A673 (cell line): ENCODE measurements at regions not wholly inside any gene's neighbourhood (a gene's known extent, or its start where the extent isn't known, plus 50 kb on each side); places are given as distances from the start of the nearest gene placed in this dataset.

Experiments
- BruUV-seq: library from RNA; stranded (reverse); fragments of 400-500 nt; replicated peaks from 2 replicates; lab custom pipeline; 2021; lab: Mats Ljungman, UMichigan
- CTCF ChIA-PET: fragments of 300-600 bp; sonication (Branson Sonifier 250); formaldehyde crosslinking; loops from one replicate; lab custom pipeline; 2022; ENCODE audit warnings: antibody characterized with exemption; lab: Charles Lee
- POLR2A ChIA-PET: fragments of 300-600 bp; sonication (Branson Sonifier 250); formaldehyde crosslinking; loops from one replicate; lab custom pipeline; 2022; ENCODE audit warnings: antibody characterized with exemption; ENCODE audit not compliant: low non-redundant PET; lab: Charles Lee
- DNase-seq: peaks from one replicate; pipeline ENCODE4 v3.0.0-alpha.2; 2015; ENCODE audit warnings: low spot score
- H3K27ac ChIP-seq: fragments of 200-600 bp; sonication (generic); 2 replicates; pipeline ENCODE4 v1.5.1; 2016; ENCODE audit warnings: mixed run types, low read depth, mild to moderate bottlenecking, mixed read lengths, antibody characterized with exemption, low read length; ENCODE audit not compliant: poor library complexity, severe bottlenecking
- H3K27me3 ChIP-seq: fragments of 200-600 bp; sonication (generic); replicated peaks from 2 replicates; pipeline ENCODE4 v1.6.1; 2017; ENCODE audit warnings: mixed run types, low read depth, mild to moderate bottlenecking, mixed read lengths, antibody characterized with exemption, low read length; ENCODE audit not compliant: insufficient read depth, poor library complexity
- H3K36me3 ChIP-seq: fragments of 200-600 bp; sonication (generic); 2 replicates; pipeline ENCODE4 v1.6.1; 2016; ENCODE audit warnings: mixed run types, mild to moderate bottlenecking, mixed read lengths, antibody characterized with exemption, low read length; ENCODE audit not compliant: insufficient read depth, poor library complexity, severe bottlenecking
- H3K4me1 ChIP-seq: fragments of 200-600 bp; sonication (generic); 2 replicates; pipeline ENCODE4 v1.6.1; 2017; ENCODE audit warnings: mixed run types, mild to moderate bottlenecking, mixed read lengths, antibody characterized with exemption, low read length; ENCODE audit not compliant: insufficient read depth, poor library complexity, severe bottlenecking
- H3K4me3 ChIP-seq: fragments of 200-600 bp; sonication (generic); 2 replicates; pipeline ENCODE4 v1.5.1; 2016; ENCODE audit warnings: low read depth, mixed run types, mild to moderate bottlenecking, mixed read lengths, low read length; ENCODE audit not compliant: poor library complexity, severe bottlenecking
- H3K9me3 ChIP-seq: fragments of 200-600 bp; sonication (generic); 2 replicates; pipeline ENCODE4 v1.6.1; 2016; ENCODE audit warnings: mixed run types, low read depth, mild to moderate bottlenecking, mixed read lengths, antibody characterized with exemption, low read length; ENCODE audit not compliant: poor library complexity, severe bottlenecking
- CTCF ChIP-seq: fragments of 300-800, 200-600 bp; sonication (generic); conservative IDR thresholded peaks from 2 replicates; pipeline ENCODE4 v1.5.1; 2017; ENCODE audit warnings: low read depth, mild to moderate bottlenecking, antibody characterized with exemption, low read length, moderate library complexity, mixed read lengths
- EZH2 ChIP-seq: fragments of 200-600 bp; sonication (generic); IDR thresholded peaks from 2 replicates; pipeline ENCODE4 v1.6.1; 2017; ENCODE audit warnings: borderline replicate concordance, low read depth, mild to moderate bottlenecking, mixed read lengths, antibody characterized with exemption, low read length; ENCODE audit not compliant: poor library complexity, severe bottlenecking
- intact Hi-C: fragments of 100-400 bp; cut with micrococcal nuclease; formaldehyde crosslinking; loops from one replicate; pipeline ENCODE4 v1.10.0; 2022; ENCODE audit not compliant: unreplicated experiment

DNA sequence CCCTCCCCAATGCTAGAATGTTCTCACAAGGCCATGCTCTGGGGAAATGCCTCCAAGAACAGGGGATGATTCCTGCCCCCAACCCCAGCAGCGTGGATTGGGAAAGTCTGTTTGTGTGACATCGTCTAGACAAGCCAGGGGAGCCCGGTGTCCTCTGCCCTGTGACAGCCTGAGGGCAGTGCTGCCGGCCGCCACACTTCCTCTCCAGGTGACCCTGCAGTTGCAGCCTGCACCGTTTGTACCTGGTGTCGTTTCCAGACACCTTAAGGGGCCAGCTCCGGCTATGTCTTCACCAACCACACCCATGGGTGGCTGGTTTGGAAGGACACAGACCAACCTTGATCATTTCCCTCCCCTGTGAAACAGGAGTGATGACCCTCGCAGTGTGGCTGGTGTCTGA, 372.6 kb downstream of the BCL11B start:
- no peaks in the 10 kb centered on the region for H3K27me3 ChIP-seq
- intact Hi-C loops = no loop called here
- CTCF ChIA-PET = no interaction called here
- no TSS peak for BruUV-seq
- DNase-seq = no peak
- H3K9me3 ChIP-seq = no peaks in the 10 kb centered on the region
- no peak for TF ChIP-seq EZH2
- H3K27ac ChIP-seq = no peak overlapping the region
- no peaks in the 10 kb centered on the region for H3K36me3 ChIP-seq
- POLR2A ChIA-PET = no interaction called here
- no peaks in the 10 kb centered on the region for H3K4me1 ChIP-seq
- no peak overlapping the region for H3K4me3 ChIP-seq

- intact Hi-C loops = no loop called here
- ChIA-PET CTCF (no interaction called here), POLR2A (no interaction called here)
- Histone ChIP-seq H3K27me3 (no peaks in the 10 kb centered on the region), H3K4me3 (no peak overlapping the region), H3K27ac (no peak overlapping the region), H3K36me3 (no peaks in the 10 kb centered on the region), H3K4me1 (no peaks in the 10 kb centered on the region), H3K9me3 (no peaks in the 10 kb centered on the region)
- TF ChIP-seq CTCF (no peak), EZH2 (no peak)
- no peak for DNase-seq
- BruUV-seq = no TSS peak
These were observed 371.8 kb downstream of the BCL11B start for GRCh38 chr14:98900236-98900635.

GRCh38 chr14:98900798-98901197, 371.2 kb downstream of the BCL11B start:
- POLR2A ChIA-PET = no interaction called here

More at GRCh38 chr14:98900798-98901197, 371.2 kb downstream of the BCL11B start:
- no peaks in the 10 kb centered on the region for H3K27me3 ChIP-seq
- H3K9me3 ChIP-seq = no peaks in the 10 kb centered on the region
- DNase-seq = no peak
- BruUV-seq = no TSS peak
- intact Hi-C loops = no loop called here
- CTCF ChIA-PET = no interaction called here
- no peak overlapping the region for H3K27ac ChIP-seq
- H3K4me1 ChIP-seq = no peaks in the 10 kb centered on the region
- H3K4me3 ChIP-seq = no peak overlapping the region
- TF ChIP-seq EZH2 = no peak
- TF ChIP-seq CTCF = no peak
- H3K36me3 ChIP-seq = no peaks in the 10 kb centered on the region
